HG02678 (cell line): ENCODE measurements at regions not wholly inside any gene's neighbourhood (a gene's known extent, or its start where the extent isn't known, plus 50 kb on each side); places are given as distances from the start of the nearest gene placed in this dataset.

ENCODE experiments used
- ATAC-seq: cut with Tn5 transposase; IDR thresholded peaks from one replicate; pipeline ENCODE4 v1.9.1; 2021; ENCODE audit warnings: mild to moderate bottlenecking, moderate library complexity; ENCODE audit not compliant: unreplicated experiment

GRCh38 chr18:8962855-8963635 is 139.5 kb upstream of the NDUFV2 start:
- ATAC-seq = no peak

GRCh38 chr18:8963876-8964275 is 138.6 kb upstream of the NDUFV2 start:
- no peak for ATAC-seq

GRCh38 chr18:8965398-8965797 is 137.1 kb upstream of the NDUFV2 start:
- no peak for ATAC-seq

- no peak for ATAC-seq
These were observed 135.7 kb upstream of the NDUFV2 start for GRCh38 chr18:8966821-8967220.

- ATAC-seq = no peak
These were observed 134.9 kb upstream of the NDUFV2 start for GRCh38 chr18:8967573-8967972.

GRCh38 chr18:8969639-8970390 is 132.7 kb upstream of the NDUFV2 start:
- no peak for ATAC-seq

GRCh38 chr18:8970843-8971242 is 131.7 kb upstream of the NDUFV2 start:
- no peak for ATAC-seq

- no peak for ATAC-seq
These were observed 130.4 kb upstream of the NDUFV2 start for GRCh38 chr18:8972116-8972515.

GRCh38 chr18:8974279-8974678 is 128.2 kb upstream of the NDUFV2 start:
- ATAC-seq = no peak

GRCh38 chr18:8974696-8975095 is 127.8 kb upstream of the NDUFV2 start:
- no peak for ATAC-seq

GRCh38 chr18:8975624-8976023 is 126.9 kb upstream of the NDUFV2 start:
- ATAC-seq = no peak

- no peak for ATAC-seq
These were observed 125.9 kb upstream of the NDUFV2 start for GRCh38 chr18:8976606-8977005.

GRCh38 chr18:8977166-8977565 is 125.3 kb upstream of the NDUFV2 start:
- ATAC-seq = no peak

- ATAC-seq = no peak
These were observed 124.8 kb upstream of the NDUFV2 start for GRCh38 chr18:8977701-8978100.

- no peak for ATAC-seq
These were observed 124.1 kb upstream of the NDUFV2 start for GRCh38 chr18:8978394-8978793.

- ATAC-seq = no peak
These were observed 123.1 kb upstream of the NDUFV2 start for GRCh38 chr18:8979258-8979988.

- ATAC-seq = no peak
These were observed 122.0 kb upstream of the NDUFV2 start for GRCh38 chr18:8980496-8980895.

- no peak for ATAC-seq
These were observed 121.6 kb upstream of the NDUFV2 start for GRCh38 chr18:8980918-8981317.

- ATAC-seq = no peak
These were observed 119.9 kb upstream of the NDUFV2 start for GRCh38 chr18:8982416-8983183.

GRCh38 chr18:8983195-8983594 is 119.3 kb upstream of the NDUFV2 start:
- ATAC-seq = no peak

GRCh38 chr18:8984131-8984721 is 118.3 kb upstream of the NDUFV2 start:
- no peak for ATAC-seq
